IMR-90 (cell line): ENCODE measurements at regions not wholly inside any gene's neighbourhood (a gene's known extent, or its start where the extent isn't known, plus 50 kb on each side); places are given as distances from the start of the nearest gene placed in this dataset.

Experiments
- ATAC-seq: fragments of 200-7000 bp; cut with Tn5 transposase; 2 replicates; pipeline ENCODE4 v1.9.1; 2020; ENCODE audit warnings: low read depth, mild to moderate bottlenecking, moderate library complexity
- BruUV-seq: library from RNA; stranded (reverse); fragments of 400-500 nt; replicated peaks from 2 replicates; lab custom pipeline; 2021; lab: Mats Ljungman, UMichigan
- CTCF ChIA-PET: fragments of 300-600 bp; formaldehyde crosslinking; extraction: SDS; loops from one replicate; lab custom pipeline; 2021; ENCODE audit warnings: antibody characterized with exemption; lab: Yijun Ruan, JAX
- POLR2A ChIA-PET: fragments of 300-600 bp; sonication (Branson Sonifier 250); formaldehyde crosslinking; loops from one replicate; lab custom pipeline; 2022; ENCODE audit warnings: antibody characterized with exemption; ENCODE audit not compliant: unreplicated experiment; lab: Charles Lee
- DNase-seq: peaks from one replicate; pipeline ENCODE4 v3.0.0; 2013
- H2AFZ ChIP-seq: replicated peaks from 2 replicates; pipeline ENCODE3; 2013; ENCODE audit warnings: low read length, mild to moderate bottlenecking; ENCODE audit not compliant: poor library complexity
- H2AK5ac ChIP-seq: 2 replicates; pipeline ENCODE4 v1.6.1; 2013; ENCODE audit warnings: low read depth, low read length, inconsistent platforms
- H2AK9ac ChIP-seq: replicated peaks from 2 replicates; pipeline ENCODE3; 2013; ENCODE audit warnings: mild to moderate bottlenecking, low read depth, low read length, moderate library complexity; ENCODE audit not compliant: poor library complexity
- H2BK120ac ChIP-seq: 2 replicates; pipeline ENCODE4 v1.6.1; 2013; ENCODE audit warnings: low read depth, low read length, inconsistent platforms
- H2BK15ac ChIP-seq: 3 replicates; pipeline ENCODE4 v1.6.1; 2013; ENCODE audit warnings: low read depth, low read length, inconsistent platforms
- H2BK20ac ChIP-seq: 2 replicates; pipeline ENCODE4 v1.6.1; 2013; ENCODE audit warnings: low read depth, mild to moderate bottlenecking, inconsistent platforms, low read length, moderate library complexity
- H2BK5ac ChIP-seq: 2 replicates; pipeline ENCODE4 v1.6.1; 2013; ENCODE audit warnings: mild to moderate bottlenecking, low read depth, low read length, inconsistent platforms; ENCODE audit not compliant: poor library complexity, severe bottlenecking
- H3K14ac ChIP-seq: replicated peaks from 2 replicates; pipeline ENCODE4 v1.6.1; 2013; ENCODE audit warnings: low read depth, low read length, inconsistent platforms
- H3K18ac ChIP-seq: 2 replicates; pipeline ENCODE4 v1.6.1; 2013; ENCODE audit warnings: low read depth, low read length, control low read depth
- H3K23ac ChIP-seq: 2 replicates; pipeline ENCODE4 v1.6.1; 2013; ENCODE audit warnings: low read depth, low read length, inconsistent platforms
- H3K27ac ChIP-seq: 2 replicates; pipeline ENCODE4 v1.5.1; 2013; ENCODE audit warnings: mild to moderate bottlenecking, control low read depth, low read length; ENCODE audit not compliant: insufficient read depth
- H3K27me3 ChIP-seq: 2 replicates; pipeline ENCODE4 v1.6.1; 2013; ENCODE audit warnings: low read length; ENCODE audit not compliant: control insufficient read depth, insufficient read depth
- H3K36me3 ChIP-seq: 2 replicates; pipeline ENCODE4 v1.6.1; 2013; ENCODE audit warnings: low read length, mixed read lengths; ENCODE audit not compliant: control insufficient read depth, insufficient read depth
- H3K4ac ChIP-seq: 2 replicates; pipeline ENCODE4 v1.6.1; 2013; ENCODE audit warnings: low read depth, low read length, inconsistent platforms
- H3K4me1 ChIP-seq: 2 replicates; pipeline ENCODE4 v1.6.1; 2013; ENCODE audit warnings: low read length, mixed read lengths; ENCODE audit not compliant: control insufficient read depth, insufficient read depth
- H3K4me2 ChIP-seq: 2 replicates; pipeline ENCODE4 v1.6.1; 2013; ENCODE audit warnings: low read depth, mild to moderate bottlenecking, control low read depth, low read length, moderate library complexity
- H3K4me3 ChIP-seq: 2 replicates; pipeline ENCODE4 v1.5.1; 2013; ENCODE audit warnings: low read depth, mild to moderate bottlenecking, control low read depth, low read length, moderate library complexity; ENCODE audit not compliant: insufficient read depth
- H3K56ac ChIP-seq: 2 replicates; pipeline ENCODE4 v1.6.1; 2013; ENCODE audit warnings: low read length, inconsistent platforms; ENCODE audit not compliant: insufficient read depth; ENCODE audit errors: extremely low read depth
- H3K79me1 ChIP-seq, 2 experiments: 2 replicates each; pipeline ENCODE4 v1.6.1; 2013; ENCODE audit warnings: low read length in 2 of 2, inconsistent platforms in 1 of 2, low read depth in 1 of 2
- H3K9ac ChIP-seq: 2 replicates; pipeline ENCODE4 v1.6.1; 2013; ENCODE audit warnings: low read depth, low read length, control low read depth
- H3K9me1 ChIP-seq: 2 replicates; pipeline ENCODE4 v1.6.1; 2013; ENCODE audit warnings: low read length, inconsistent platforms; ENCODE audit not compliant: insufficient read depth
- H3K9me3 ChIP-seq: 2 replicates; pipeline ENCODE4 v1.6.1; 2013; ENCODE audit warnings: low read length; ENCODE audit not compliant: control insufficient read depth, insufficient read depth
- H4K20me1 ChIP-seq: 2 replicates; pipeline ENCODE4 v1.6.1; 2013; ENCODE audit warnings: low read length, inconsistent platforms; ENCODE audit not compliant: insufficient read depth
- H4K5ac ChIP-seq: 2 replicates; pipeline ENCODE4 v1.6.1; 2013; ENCODE audit warnings: mild to moderate bottlenecking, low read depth, low read length, control low read depth
- H4K8ac ChIP-seq, 2 experiments: 2 replicates each; pipeline ENCODE4 v1.6.1; 2013; ENCODE audit warnings: low read depth in 2 of 2, low read length in 2 of 2, control low read depth in 1 of 2, inconsistent platforms in 1 of 2
- H4K91ac ChIP-seq: 2 replicates; pipeline ENCODE4 v1.6.1; 2013; ENCODE audit warnings: low read depth, low read length, inconsistent platforms; ENCODE audit not compliant: insufficient read depth
- BHLHE40 ChIP-seq: fragments of 150-350 bp; IDR thresholded peaks from 2 replicates; pipeline ENCODE4 v1.6.1; 2016; ENCODE audit warnings: mild to moderate bottlenecking, low read depth, low read length
- CEBPB ChIP-seq: IDR thresholded peaks from 2 replicates; pipeline ENCODE4 v1.6.1; 2012; ENCODE audit warnings: low read depth, low read length, improper control_type of control experiment
- CHD1 ChIP-seq: IDR thresholded peaks from 2 replicates; pipeline ENCODE4 v1.6.1; 2012; ENCODE audit warnings: low read depth, low read length, improper control_type of control experiment
- FOS ChIP-seq: fragments of 150-350 bp; IDR thresholded peaks from 2 replicates; pipeline ENCODE4 v1.6.1; 2016; ENCODE audit warnings: low read depth, low read length
- MAFK ChIP-seq: IDR thresholded peaks from 2 replicates; pipeline ENCODE4 v1.6.1; 2012; ENCODE audit warnings: low read depth, low read length, improper control_type of control experiment
- MXI1 ChIP-seq: IDR thresholded peaks from 2 replicates; pipeline ENCODE4 v1.6.1; 2012; ENCODE audit warnings: low read depth, mild to moderate bottlenecking, low read length, moderate library complexity, borderline replicate concordance
- POLR2A ChIP-seq: IDR thresholded peaks from 2 replicates; pipeline ENCODE4 v1.6.1; 2012; ENCODE audit warnings: mild to moderate bottlenecking, low read depth, low read length
- RAD21 ChIP-seq: IDR thresholded peaks from 2 replicates; pipeline ENCODE4 v1.6.1; 2012; ENCODE audit warnings: low read length, improper control_type of control experiment
- RCOR1 ChIP-seq: IDR thresholded peaks from 2 replicates; pipeline ENCODE4 v1.6.1; 2012; ENCODE audit warnings: mild to moderate bottlenecking, low read length, improper control_type of control experiment; ENCODE audit not compliant: insufficient replicate concordance
- RFX5 ChIP-seq: IDR thresholded peaks from 2 replicates; pipeline ENCODE4 v1.8.0; 2012; ENCODE audit warnings: low read depth, mild to moderate bottlenecking, low read length, moderate library complexity
- SMC3 ChIP-seq: fragments of 150-350 bp; IDR thresholded peaks from 2 replicates; pipeline ENCODE4 v1.6.1; 2016; ENCODE audit warnings: low read depth, mild to moderate bottlenecking, antibody characterized with exemption, low read length, moderate library complexity
- WGBS, 2 experiments: methylation state at CpG; one replicate each; pipeline versions ENCODE4 v1.1.5 to v1.1.7; 2013; ENCODE audit warnings: missing lambda C conversion rate in 2 of 2; ENCODE audit not compliant: insufficient read length in 1 of 2; ENCODE audit errors: extremely low coverage in 2 of 2; 5-methylcytosine and 5-hydroxymethylcytosine counted together
- dilution Hi-C: fragments of 300-500 bp; cut with HindIII; formaldehyde crosslinking; loops from one replicate; pipeline ENCODE4 v1.14.3; 2018; ENCODE audit warnings: low sequenced_read_pairs; ENCODE audit not compliant: unreplicated experiment
- in situ Hi-C: fragments of 300-500 bp; cut with MboI; formaldehyde crosslinking; loops from 3 replicates; pipeline ENCODE4 v1.14.3; 2019; ENCODE audit warnings: low sequenced_read_pairs, inconsistent platforms, mixed read lengths
- intact Hi-C: fragments of 100-400 bp; cut with micrococcal nuclease; formaldehyde crosslinking; loops from 2 replicates; pipeline ENCODE4 v1.10.0; 2022
- TF ChIP-seq, protein P1 (sequence below): conservative IDR thresholded peaks from 2 replicates; pipeline ENCODE4 v1.5.1; 2012; ENCODE audit warnings: mild to moderate bottlenecking, low read depth, low read length, improper control_type of control experiment
- TF ChIP-seq, protein P2 (sequence below): fragments of 150-350 bp; IDR thresholded peaks from 2 replicates; pipeline ENCODE4 v1.6.1; 2017; ENCODE audit warnings: mild to moderate bottlenecking, antibody characterized with exemption, low read length, low read depth

DNA sequence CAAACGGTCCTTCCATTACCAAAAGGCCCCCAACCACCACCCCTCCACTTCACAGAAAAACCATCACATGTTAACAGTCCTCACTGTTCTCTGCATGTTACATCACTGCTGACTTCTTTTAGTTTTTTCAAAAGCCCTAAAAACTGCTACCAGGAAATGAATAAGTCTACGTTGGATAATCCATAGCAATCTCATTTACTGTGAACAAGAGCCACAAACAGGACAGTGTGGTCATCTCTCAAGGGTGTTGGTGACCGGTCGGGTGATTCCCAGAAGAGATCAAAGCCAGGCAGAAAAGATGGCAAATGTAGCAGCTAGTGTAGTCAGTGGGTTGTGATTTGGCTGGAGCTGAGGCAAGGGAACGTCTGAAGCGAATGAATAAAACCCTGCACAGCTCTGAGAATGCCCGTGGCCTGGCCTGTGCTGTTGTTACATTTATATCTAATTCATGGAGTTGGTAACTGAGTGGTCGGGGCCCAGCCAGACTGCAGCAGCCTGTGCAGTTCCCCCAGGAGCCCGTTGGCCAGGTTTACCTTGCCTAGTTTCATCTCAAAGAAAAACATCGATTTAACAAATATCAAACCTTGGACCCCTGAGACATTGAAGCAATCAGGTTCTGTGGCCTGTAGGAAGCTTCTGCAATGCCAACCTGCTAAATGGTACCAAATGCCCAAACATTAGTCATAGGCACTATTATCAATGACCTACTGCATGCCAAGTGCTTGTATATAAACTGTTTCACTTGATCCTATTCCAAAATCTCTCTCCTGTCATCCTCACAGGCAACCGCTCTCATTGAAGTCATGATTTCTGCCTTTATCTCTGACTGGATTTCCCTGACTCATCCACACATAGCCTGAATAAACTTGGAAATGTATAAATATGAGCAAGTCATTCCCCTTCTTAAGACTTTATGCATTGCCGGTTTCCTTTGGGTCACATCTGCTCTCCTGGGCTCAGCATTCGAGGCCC is 153.8 kb upstream of the SERP2 start:
- 0 out of 2 replicates have a peak overlapping the region, but pooled peaks have one; percentile 72 for H2BK20ac ChIP-seq
- H2BK15ac ChIP-seq, result peak overlapping the region; percentile 22; the same call in 1 of the 3 replicates
- H4K91ac ChIP-seq, result 0 out of 2 replicates have a peak overlapping the region, but pooled peaks have one; percentile 14
- ChIA-PET POLR2A (no interaction called here), CTCF (interaction anchor here (0.6 kb wide), 1 partner anchor 94 kb away, joined by 3 read pairs; no protein-coding TSS in a partner anchor)
- no peaks in the 10 kb centered on the region for H3K9me3 ChIP-seq
- in situ Hi-C loops, result no loop called here
- no peak overlapping the region for H2AK9ac ChIP-seq
- no peaks in the 10 kb centered on the region for H3K27me3 ChIP-seq
- H3K14ac ChIP-seq, result peak overlapping the region; percentile 76; the same call in 1 of the 2 replicates
- peaks cover 3% of the 10 kb centered on the region; the same call in 1 of the 2 replicates for H3K9me1 ChIP-seq
- no peak overlapping the region for H3K27ac ChIP-seq
- H2BK5ac ChIP-seq, result no peak overlapping the region
- peak overlapping the region; percentile 55; the same call in 1 of the 2 replicates for H2BK120ac ChIP-seq
- H3K4me1 ChIP-seq, result peaks cover 8% of the 10 kb centered on the region
- no peak overlapping the region for H3K9ac ChIP-seq
- peak overlapping the region; percentile 50 for H2AFZ ChIP-seq
- H3K4me3 ChIP-seq, result no peak overlapping the region
- WGBS, 2 experiments, result 14% methylated on average over 2 of the region's 13 CpGs; no CpG with 5 or more reads in 1 of the 2 experiments
- H4K5ac ChIP-seq, result no peak overlapping the region
- H3K36me3 ChIP-seq, result no peaks in the 10 kb centered on the region
- H3K23ac ChIP-seq, result no peak overlapping the region; the same call in 1 of the 2 replicates
- dilution Hi-C loops, result no loop called here
- intact Hi-C loops, result no loop called here
- peak overlapping the region; percentile 46 for H2AK5ac ChIP-seq
- peak overlapping the region; percentile 10 for H3K4ac ChIP-seq
- no peaks in the 10 kb centered on the region for H3K79me1 ChIP-seq
- no peak overlapping the region for H3K56ac ChIP-seq
- BruUV-seq, result no TSS peak
- DNase-seq (peak; percentile 93), ATAC-seq (peak; percentile 94)
- no peaks in the 10 kb centered on the region for H4K20me1 ChIP-seq
- no peak overlapping the region for H4K8ac ChIP-seq
- no peak overlapping the region for H3K18ac ChIP-seq
- H3K4me2 ChIP-seq, result no peak overlapping the region
- no peak; the same call in 1 of the 2 replicates for TF ChIP-seq POLR2A
- TF ChIP-seq SMC3, result no peak; the same call in 1 of the 2 replicates
- no peak for TF ChIP-seq RCOR1
- peak; percentile 24; the same call in 1 of the 2 replicates for TF ChIP-seq CEBPB
- peak; percentile 39; the same call in 1 of the 2 replicates for TF ChIP-seq MAFK
- peak; percentile 71 for TF ChIP-seq BHLHE40
- no peak for TF ChIP-seq MXI1
- no peak; the same call in 1 of the 2 replicates for TF ChIP-seq RAD21
- no peak for TF ChIP-seq RFX5
- TF ChIP-seq FOS, result peak; percentile 85
- TF ChIP-seq, protein P1, sequence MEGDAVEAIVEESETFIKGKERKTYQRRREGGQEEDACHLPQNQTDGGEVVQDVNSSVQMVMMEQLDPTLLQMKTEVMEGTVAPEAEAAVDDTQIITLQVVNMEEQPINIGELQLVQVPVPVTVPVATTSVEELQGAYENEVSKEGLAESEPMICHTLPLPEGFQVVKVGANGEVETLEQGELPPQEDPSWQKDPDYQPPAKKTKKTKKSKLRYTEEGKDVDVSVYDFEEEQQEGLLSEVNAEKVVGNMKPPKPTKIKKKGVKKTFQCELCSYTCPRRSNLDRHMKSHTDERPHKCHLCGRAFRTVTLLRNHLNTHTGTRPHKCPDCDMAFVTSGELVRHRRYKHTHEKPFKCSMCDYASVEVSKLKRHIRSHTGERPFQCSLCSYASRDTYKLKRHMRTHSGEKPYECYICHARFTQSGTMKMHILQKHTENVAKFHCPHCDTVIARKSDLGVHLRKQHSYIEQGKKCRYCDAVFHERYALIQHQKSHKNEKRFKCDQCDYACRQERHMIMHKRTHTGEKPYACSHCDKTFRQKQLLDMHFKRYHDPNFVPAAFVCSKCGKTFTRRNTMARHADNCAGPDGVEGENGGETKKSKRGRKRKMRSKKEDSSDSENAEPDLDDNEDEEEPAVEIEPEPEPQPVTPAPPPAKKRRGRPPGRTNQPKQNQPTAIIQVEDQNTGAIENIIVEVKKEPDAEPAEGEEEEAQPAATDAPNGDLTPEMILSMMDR, result no peak
- TF ChIP-seq, protein P2, sequence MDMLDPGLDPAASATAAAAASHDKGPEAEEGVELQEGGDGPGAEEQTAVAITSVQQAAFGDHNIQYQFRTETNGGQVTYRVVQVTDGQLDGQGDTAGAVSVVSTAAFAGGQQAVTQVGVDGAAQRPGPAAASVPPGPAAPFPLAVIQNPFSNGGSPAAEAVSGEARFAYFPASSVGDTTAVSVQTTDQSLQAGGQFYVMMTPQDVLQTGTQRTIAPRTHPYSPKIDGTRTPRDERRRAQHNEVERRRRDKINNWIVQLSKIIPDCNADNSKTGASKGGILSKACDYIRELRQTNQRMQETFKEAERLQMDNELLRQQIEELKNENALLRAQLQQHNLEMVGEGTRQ, result no peak
- TF ChIP-seq CHD1, result no peak
